ENCODE measurements at regions not wholly inside any gene's neighbourhood (a gene's known extent, or its start where the extent isn't known, plus 50 kb on each side); places are given as distances from the start of the nearest gene placed in this dataset.
"Not testable (repeated sequence)": the region's sequence is repeated elsewhere in the genome, so short reads cannot be mapped to it uniquely, and the experiment has no call there.

DNA sequence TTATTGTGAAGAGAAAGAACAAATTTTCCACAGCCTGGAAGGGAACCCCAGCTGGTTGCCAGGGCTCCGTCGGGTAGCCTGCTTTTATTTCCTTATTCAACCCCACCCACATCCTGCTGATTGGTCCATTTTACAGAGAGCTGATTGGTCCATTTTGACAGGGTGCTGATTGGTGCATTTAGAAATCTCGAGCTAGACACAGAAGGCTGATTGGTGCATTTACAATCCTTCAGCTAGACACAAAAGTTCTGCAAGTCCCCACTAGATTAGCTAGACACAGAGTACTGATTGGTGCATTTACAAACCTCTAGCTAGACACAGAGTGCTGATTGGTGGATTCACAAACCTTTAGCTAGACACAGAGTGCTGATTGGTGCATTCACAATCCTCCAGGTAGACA lies 241.1 kb downstream of the TFEC start:
- not testable (repeated sequence) for H3K4me1 ChIP-seq (ENCODE audit: control insufficient read depth, insufficient read depth, low read length); H3K4me2 ChIP-seq (ENCODE audit: low read length); H3K27me3 ChIP-seq (ENCODE audit: control insufficient read depth, insufficient read depth, low read length); H3K4me3 ChIP-seq (ENCODE audit: low read length); H3K36me3 ChIP-seq (ENCODE audit: insufficient read depth, low read length); H3K9ac ChIP-seq (ENCODE audit: low read depth, low read length); H3K9me3 ChIP-seq (replicated peaks; ENCODE audit: low read length)

DNA sequence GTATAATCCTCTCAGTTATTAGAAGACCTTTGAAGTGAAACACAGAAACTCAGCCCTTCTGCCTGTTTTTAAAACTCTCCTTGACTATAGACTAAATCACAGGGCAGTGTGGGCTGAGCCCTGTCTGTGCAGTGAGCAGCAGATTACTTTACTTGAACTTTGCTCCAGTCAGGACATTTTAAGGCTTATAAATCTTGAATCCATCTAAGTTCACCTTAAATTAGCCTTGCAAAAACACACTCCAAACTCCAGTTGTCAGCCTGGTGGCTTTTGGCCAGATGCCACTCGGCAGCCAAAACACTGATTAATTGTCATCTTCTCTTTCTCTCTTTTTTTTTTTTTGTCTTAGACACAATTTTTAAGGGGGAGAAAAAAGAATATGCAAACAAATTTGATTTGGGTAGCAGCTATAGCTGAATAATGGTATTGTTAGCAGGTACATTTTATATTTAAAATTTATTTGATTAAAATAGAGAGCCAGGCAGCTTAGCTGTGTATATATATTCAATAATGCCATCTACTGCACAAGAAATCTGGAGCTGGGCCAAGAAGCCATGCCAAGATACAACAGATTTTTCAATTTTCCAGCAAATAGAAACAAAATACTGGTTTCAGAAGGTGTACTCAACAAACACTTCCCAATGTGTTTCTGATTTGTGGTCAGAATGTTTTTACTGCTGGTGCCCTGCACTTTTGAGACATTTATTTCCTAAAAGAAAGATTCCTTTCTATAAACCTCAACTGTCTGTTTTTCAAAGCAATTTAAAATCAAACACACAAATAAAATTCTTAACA lies 247.7 kb downstream of the TFEC start:
- Histone ChIP-seq H3K4me2 (ENCODE audit: low read length) (no peak overlapping the region), H3K9ac (ENCODE audit: low read depth, low read length) (no peak overlapping the region), H3K4me3 (ENCODE audit: low read length) (no peak overlapping the region), H3K4me1 (ENCODE audit: control insufficient read depth, insufficient read depth, low read length) (peaks cover 7% of the 10 kb centered on the region), H3K9me3 (replicated peaks; ENCODE audit: low read length) (no peaks in the 10 kb centered on the region), H3K36me3 (ENCODE audit: insufficient read depth, low read length) (no peaks in the 10 kb centered on the region), H3K27me3 (ENCODE audit: control insufficient read depth, insufficient read depth, low read length) (no peaks in the 10 kb centered on the region)

DNA sequence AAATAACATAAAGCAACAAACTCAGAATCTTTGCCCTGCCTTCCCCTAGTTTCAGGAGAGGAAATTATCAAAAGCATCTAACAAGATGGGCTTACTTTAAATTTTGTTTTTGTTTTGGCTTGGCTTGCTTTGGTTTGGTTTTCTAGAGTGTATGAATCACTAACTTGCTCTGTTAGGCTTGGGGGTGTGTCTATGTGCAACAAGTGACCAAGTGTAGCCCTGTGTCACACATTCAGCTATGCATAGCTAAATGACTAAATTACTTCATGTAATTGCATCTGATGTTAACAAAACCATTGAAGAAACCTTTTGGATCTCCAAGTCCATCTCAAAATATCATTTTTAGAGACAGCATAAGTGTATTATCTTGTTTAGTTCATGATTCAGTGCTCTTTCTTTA lies 251.0 kb downstream of the TFEC start:
- Histone ChIP-seq H3K4me2 (ENCODE audit: low read length) (no peak overlapping the region), H3K9me3 (replicated peaks; ENCODE audit: low read length) (no peaks in the 10 kb centered on the region), H3K27me3 (ENCODE audit: control insufficient read depth, insufficient read depth, low read length) (no peaks in the 10 kb centered on the region), H3K36me3 (ENCODE audit: insufficient read depth, low read length) (no peaks in the 10 kb centered on the region), H3K9ac (ENCODE audit: low read depth, low read length) (no peak overlapping the region), H3K4me3 (ENCODE audit: low read length) (no peak overlapping the region), H3K4me1 (ENCODE audit: control insufficient read depth, insufficient read depth, low read length) (peaks cover 7% of the 10 kb centered on the region)

DNA sequence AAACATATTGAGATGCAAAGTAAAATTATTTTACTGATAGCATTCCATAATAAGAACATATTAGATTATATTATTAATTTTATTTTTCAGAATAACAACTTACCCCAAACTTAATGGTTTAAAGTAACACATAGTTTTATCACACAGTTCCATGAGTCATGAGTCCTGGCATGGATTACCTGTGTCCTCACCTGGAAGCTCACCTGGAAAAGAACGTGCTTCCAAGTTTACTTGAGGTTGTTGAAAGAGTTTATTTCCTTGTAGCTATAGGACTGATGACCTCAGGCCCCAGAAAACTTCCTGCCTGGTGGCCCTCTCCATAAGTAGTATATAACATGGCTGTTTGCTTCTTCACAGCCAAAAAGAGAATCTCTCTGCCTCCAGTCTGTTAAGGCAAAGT lies 254.6 kb downstream of the TFEC start:
- H3K4me3 ChIP-seq (ENCODE audit: low read length): no peak overlapping the region
- no peaks in the 10 kb centered on the region for H3K27me3 ChIP-seq (ENCODE audit: control insufficient read depth, insufficient read depth, low read length)
- H3K36me3 ChIP-seq (ENCODE audit: insufficient read depth, low read length): no peaks in the 10 kb centered on the region
- no peak overlapping the region for H3K4me2 ChIP-seq (ENCODE audit: low read length)
- no peaks in the 10 kb centered on the region for H3K4me1 ChIP-seq (ENCODE audit: control insufficient read depth, insufficient read depth, low read length)
- H3K9me3 ChIP-seq (replicated peaks; ENCODE audit: low read length): no peaks in the 10 kb centered on the region
- no peak overlapping the region for H3K9ac ChIP-seq (ENCODE audit: low read depth, low read length)

DNA sequence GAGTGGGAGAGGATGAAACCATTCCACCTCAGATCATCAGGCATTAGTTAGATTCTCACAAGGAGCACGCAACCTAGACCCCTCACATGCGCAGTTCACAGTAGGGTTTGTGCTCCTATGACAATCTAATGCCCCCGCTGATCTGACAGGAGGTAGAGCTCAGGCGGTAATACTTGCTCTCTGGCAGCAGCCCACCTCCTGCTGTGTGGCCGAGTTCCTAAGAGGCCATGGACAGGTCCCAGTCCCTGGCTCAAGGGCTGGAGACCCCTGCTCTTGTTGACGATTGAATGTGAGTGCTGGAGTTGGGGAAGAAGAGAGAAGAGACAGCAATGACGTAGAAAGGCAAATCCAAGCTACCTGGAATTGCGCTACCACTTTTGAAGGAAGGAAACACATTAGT lies 267.2 kb downstream of the TFEC start:
- no peaks in the 10 kb centered on the region for H3K36me3 ChIP-seq (ENCODE audit: insufficient read depth, low read length)
- no peaks in the 10 kb centered on the region for H3K4me1 ChIP-seq (ENCODE audit: control insufficient read depth, insufficient read depth, low read length)
- H3K4me2 ChIP-seq (ENCODE audit: low read length): no peak overlapping the region
- no peaks in the 10 kb centered on the region for H3K27me3 ChIP-seq (ENCODE audit: control insufficient read depth, insufficient read depth, low read length)
- no peak overlapping the region for H3K9ac ChIP-seq (ENCODE audit: low read depth, low read length)
- H3K9me3 ChIP-seq (replicated peaks; ENCODE audit: low read length): no peaks in the 10 kb centered on the region
- no peak overlapping the region for H3K4me3 ChIP-seq (ENCODE audit: low read length)

DNA sequence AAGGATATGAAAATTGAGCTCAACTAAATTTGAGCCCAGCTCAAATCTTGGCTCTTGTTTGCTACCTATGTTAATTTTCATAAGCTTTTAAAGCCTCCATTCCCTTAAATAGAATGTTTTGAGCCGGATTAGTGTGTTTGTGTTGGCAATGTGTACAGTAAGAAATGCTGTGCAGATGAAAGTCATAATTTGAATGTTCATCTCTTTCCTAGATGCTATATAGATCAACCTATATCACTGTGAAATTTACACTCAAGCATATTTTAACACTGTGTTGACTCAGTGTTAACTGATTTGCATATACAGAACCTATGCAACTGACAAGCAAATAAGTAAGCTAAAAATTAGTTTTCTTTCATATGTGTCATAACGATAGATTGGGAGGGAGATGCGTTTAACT lies 272.5 kb downstream of the TFEC start:
- no peaks in the 10 kb centered on the region for H3K36me3 ChIP-seq (ENCODE audit: insufficient read depth, low read length)
- no peak overlapping the region for H3K9ac ChIP-seq (ENCODE audit: low read depth, low read length)
- no peak overlapping the region for H3K4me2 ChIP-seq (ENCODE audit: low read length)
- H3K4me3 ChIP-seq (ENCODE audit: low read length): no peak overlapping the region
- H3K4me1 ChIP-seq (ENCODE audit: control insufficient read depth, insufficient read depth, low read length): no peaks in the 10 kb centered on the region
- H3K27me3 ChIP-seq (ENCODE audit: control insufficient read depth, insufficient read depth, low read length): no peaks in the 10 kb centered on the region
- H3K9me3 ChIP-seq (replicated peaks; ENCODE audit: low read length): no peaks in the 10 kb centered on the region

DNA sequence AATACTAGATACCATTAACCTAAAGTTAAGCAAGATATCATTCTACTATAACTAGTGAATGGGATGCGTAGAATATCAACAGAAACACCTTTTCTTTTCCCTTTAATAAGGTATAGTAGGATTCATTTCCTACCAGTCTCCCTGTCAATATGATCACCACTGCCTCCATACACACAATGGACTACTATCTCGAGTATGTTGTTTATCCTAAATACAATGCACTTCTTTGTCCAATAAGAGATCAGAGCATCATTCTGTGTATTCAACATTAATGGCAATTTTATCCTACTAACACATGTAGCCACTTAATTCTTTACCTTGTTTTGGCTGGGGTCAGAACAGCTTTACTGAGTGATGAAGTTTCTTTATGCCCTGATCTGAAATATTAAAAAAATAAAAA lies 276.3 kb downstream of the TFEC start:
- H3K9ac ChIP-seq (ENCODE audit: low read depth, low read length): no peak overlapping the region
- no peak overlapping the region for H3K4me3 ChIP-seq (ENCODE audit: low read length)
- no peaks in the 10 kb centered on the region for H3K4me1 ChIP-seq (ENCODE audit: control insufficient read depth, insufficient read depth, low read length)
- H3K27me3 ChIP-seq (ENCODE audit: control insufficient read depth, insufficient read depth, low read length): no peaks in the 10 kb centered on the region
- no peak overlapping the region for H3K4me2 ChIP-seq (ENCODE audit: low read length)
- H3K9me3 ChIP-seq (replicated peaks; ENCODE audit: low read length): no peaks in the 10 kb centered on the region
- H3K36me3 ChIP-seq (ENCODE audit: insufficient read depth, low read length): no peaks in the 10 kb centered on the region

DNA sequence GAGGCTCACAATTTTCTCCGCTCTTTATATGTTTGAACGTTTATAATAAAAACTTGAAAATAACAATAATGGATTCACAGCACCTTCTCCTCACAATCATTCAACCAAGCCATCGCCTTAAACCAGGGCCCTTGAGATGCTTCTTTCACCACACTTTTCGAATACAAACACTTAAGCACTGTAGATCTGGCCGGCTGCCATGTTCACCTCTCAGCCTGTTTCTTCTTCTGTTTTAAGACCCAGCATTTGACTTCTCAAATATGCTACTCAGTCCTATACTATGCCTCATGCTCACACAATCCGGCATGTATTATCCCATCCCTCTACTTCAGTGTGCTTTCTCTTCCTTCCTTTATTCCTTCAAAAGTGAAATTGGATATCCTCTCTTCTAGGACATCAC lies 280.6 kb downstream of the TFEC start:
- Histone ChIP-seq H3K9ac (ENCODE audit: low read depth, low read length) (no peak overlapping the region), H3K4me3 (ENCODE audit: low read length) (no peak overlapping the region), H3K27me3 (ENCODE audit: control insufficient read depth, insufficient read depth, low read length) (no peaks in the 10 kb centered on the region), H3K4me2 (ENCODE audit: low read length) (no peak overlapping the region), H3K36me3 (ENCODE audit: insufficient read depth, low read length) (no peaks in the 10 kb centered on the region), H3K9me3 (replicated peaks; ENCODE audit: low read length) (no peaks in the 10 kb centered on the region), H3K4me1 (ENCODE audit: control insufficient read depth, insufficient read depth, low read length) (no peaks in the 10 kb centered on the region)

DNA sequence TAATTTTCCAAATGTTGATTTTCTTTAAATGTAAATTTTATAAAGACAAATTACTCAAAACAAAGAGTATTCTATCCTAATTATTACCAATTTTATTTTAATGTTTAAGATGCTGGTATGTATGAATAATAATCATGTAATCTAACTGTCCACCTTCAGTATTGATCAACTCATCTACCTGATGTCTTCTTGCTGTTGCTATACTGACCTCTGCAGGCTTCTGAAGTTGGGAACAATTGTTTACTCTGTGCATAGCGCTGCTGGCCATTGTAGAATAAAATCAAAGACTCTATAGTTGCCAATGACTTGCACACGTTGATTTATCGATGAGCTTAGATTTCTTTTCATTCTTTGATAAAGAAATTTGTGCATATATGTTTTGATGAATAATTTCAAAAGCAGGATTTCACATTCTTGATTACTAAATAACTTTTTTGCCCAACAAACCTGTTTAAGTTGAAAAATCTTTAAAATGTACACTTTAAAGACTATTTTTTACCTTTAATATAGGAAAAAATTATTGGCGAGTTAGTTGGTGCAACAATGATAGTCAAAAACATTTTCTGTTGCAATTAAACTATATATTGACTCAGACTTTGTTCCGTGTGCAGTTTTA lies 282.3 kb downstream of the TFEC start:
- Histone ChIP-seq H3K4me2 (ENCODE audit: low read length) (no peak overlapping the region), H3K4me1 (ENCODE audit: control insufficient read depth, insufficient read depth, low read length) (no peaks in the 10 kb centered on the region), H3K9ac (ENCODE audit: low read depth, low read length) (no peak overlapping the region), H3K4me3 (ENCODE audit: low read length) (no peak overlapping the region), H3K9me3 (replicated peaks; ENCODE audit: low read length) (no peaks in the 10 kb centered on the region), H3K27me3 (ENCODE audit: control insufficient read depth, insufficient read depth, low read length) (no peaks in the 10 kb centered on the region), H3K36me3 (ENCODE audit: insufficient read depth, low read length) (no peaks in the 10 kb centered on the region)

DNA sequence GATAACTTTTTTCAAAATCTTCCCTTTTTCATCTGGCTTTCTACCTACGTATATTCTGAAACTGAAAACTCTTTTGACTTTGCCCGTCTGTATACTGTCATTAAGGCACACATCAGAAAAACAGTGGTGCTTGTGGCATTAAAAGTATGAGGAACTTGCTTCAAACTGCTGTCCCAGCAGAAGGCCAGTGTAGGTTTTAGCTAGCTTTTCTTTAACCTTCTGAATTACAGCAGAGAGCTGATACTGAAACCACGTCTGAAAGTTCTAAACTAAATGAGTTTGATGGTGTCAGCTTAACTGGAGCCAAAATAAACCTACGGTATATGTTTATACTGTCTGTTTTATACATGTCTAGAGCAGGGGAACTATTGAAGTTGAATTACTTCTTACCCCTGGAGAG lies 283.4 kb downstream of the TFEC start:
- H3K36me3 ChIP-seq (ENCODE audit: insufficient read depth, low read length): no peaks in the 10 kb centered on the region
- no peaks in the 10 kb centered on the region for H3K9me3 ChIP-seq (replicated peaks; ENCODE audit: low read length)
- no peaks in the 10 kb centered on the region for H3K27me3 ChIP-seq (ENCODE audit: control insufficient read depth, insufficient read depth, low read length)
- no peak overlapping the region for H3K4me3 ChIP-seq (ENCODE audit: low read length)
- no peak overlapping the region for H3K4me2 ChIP-seq (ENCODE audit: low read length)
- no peak overlapping the region for H3K9ac ChIP-seq (ENCODE audit: low read depth, low read length)
- no peaks in the 10 kb centered on the region for H3K4me1 ChIP-seq (ENCODE audit: control insufficient read depth, insufficient read depth, low read length)

DNA sequence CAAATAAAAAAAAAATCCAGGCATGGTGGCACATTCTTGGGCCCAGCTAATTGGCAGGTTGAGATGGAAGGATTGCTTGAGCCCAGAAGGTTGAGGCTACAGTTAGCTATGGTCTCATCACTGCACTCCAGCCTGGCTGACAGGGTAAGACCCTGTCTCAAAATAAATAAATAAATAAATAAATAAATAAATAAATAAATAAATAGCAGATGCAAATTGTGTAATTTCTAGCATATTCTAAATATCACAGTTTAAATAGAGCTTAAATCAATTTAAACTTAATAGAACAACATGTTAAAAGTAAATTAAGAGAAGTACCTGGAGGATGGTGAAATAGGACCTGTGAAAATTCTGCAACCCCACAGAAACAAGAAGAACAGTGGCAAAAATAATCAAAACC lies 290.5 kb downstream of the TFEC start:
- no peaks in the 10 kb centered on the region for H3K27me3 ChIP-seq (ENCODE audit: control insufficient read depth, insufficient read depth, low read length)
- H3K4me2 ChIP-seq (ENCODE audit: low read length): no peak overlapping the region
- no peak overlapping the region for H3K4me3 ChIP-seq (ENCODE audit: low read length)
- no peaks in the 10 kb centered on the region for H3K4me1 ChIP-seq (ENCODE audit: control insufficient read depth, insufficient read depth, low read length)
- no peaks in the 10 kb centered on the region for H3K9me3 ChIP-seq (replicated peaks; ENCODE audit: low read length)
- no peak overlapping the region for H3K9ac ChIP-seq (ENCODE audit: low read depth, low read length)
- no peaks in the 10 kb centered on the region for H3K36me3 ChIP-seq (ENCODE audit: insufficient read depth, low read length)

DNA sequence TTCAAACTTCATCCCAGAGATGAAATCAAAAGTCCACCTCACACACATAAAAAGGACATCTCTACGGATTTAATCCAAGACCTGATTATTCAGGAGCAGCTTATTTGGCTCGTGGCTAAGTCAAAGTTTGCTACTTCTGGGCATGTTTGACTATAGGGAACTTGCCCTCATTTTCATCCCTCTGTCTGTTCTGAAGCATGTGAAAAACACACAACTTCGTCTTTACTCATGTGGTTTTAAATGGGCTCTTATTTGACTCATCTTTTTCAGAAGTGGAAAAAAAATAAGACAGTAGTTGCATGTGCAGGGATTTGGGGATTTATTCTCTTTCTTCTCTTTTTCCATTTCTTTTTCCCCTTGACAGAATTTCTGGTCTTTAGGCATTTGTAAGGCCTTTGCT lies 295.9 kb downstream of the TFEC start:
- H3K4me2 ChIP-seq (ENCODE audit: low read length): no peak overlapping the region
- no peaks in the 10 kb centered on the region for H3K27me3 ChIP-seq (ENCODE audit: control insufficient read depth, insufficient read depth, low read length)
- H3K4me1 ChIP-seq (ENCODE audit: control insufficient read depth, insufficient read depth, low read length): no peaks in the 10 kb centered on the region
- H3K9ac ChIP-seq (ENCODE audit: low read depth, low read length): no peak overlapping the region
- no peaks in the 10 kb centered on the region for H3K36me3 ChIP-seq (ENCODE audit: insufficient read depth, low read length)
- no peaks in the 10 kb centered on the region for H3K9me3 ChIP-seq (replicated peaks; ENCODE audit: low read length)
- no peak overlapping the region for H3K4me3 ChIP-seq (ENCODE audit: low read length)

All from skeletal muscle satellite cell (primary cell).